Naive thymus-derived CD4-positive, alpha-beta T cell (primary cell): ENCODE measurements at regions not wholly inside any gene's neighbourhood (a gene's known extent, or its start where the extent isn't known, plus 50 kb on each side); places are given as distances from the start of the nearest gene placed in this dataset.
"Not testable (repeated sequence)": the region's sequence is repeated elsewhere in the genome, so short reads cannot be mapped to it uniquely, and the experiment has no call there.

ENCODE experiments used
- ATAC-seq: fragments of 150-1000 bp; cut with Tn5 transposase; 2 replicates; pipeline ENCODE4 v1.10.0; 2021; ENCODE audit warnings: mild to moderate bottlenecking, moderate library complexity
- CTCF ChIA-PET: fragments of 350-600 bp; sonication (Branson Sonifier 250); formaldehyde crosslinking; loops from one replicate; lab custom pipeline; 2021; ENCODE audit warnings: antibody characterized with exemption; lab: Charles Lee
- POLR2A ChIA-PET: fragments of 350-600 bp; sonication (Branson Sonifier 250); formaldehyde crosslinking; loops from one replicate; lab custom pipeline; 2021; ENCODE audit warnings: antibody characterized with exemption, inconsistent platforms; lab: Charles Lee
- DNase-seq, 9 donors: peaks; one replicate each; pipeline versions ENCODE4 v3.0.0 to v3.0.0-alpha.2; 2020 to 2022; ENCODE audit warnings: mixed read lengths in 1 of 9
- H3K27ac ChIP-seq: one replicate; pipeline ENCODE4 v1.7.0; 2013; ENCODE audit warnings: mild to moderate bottlenecking, low read depth, low read length, moderate library complexity
- H3K27me3 ChIP-seq, 2 donors: one replicate each; pipeline ENCODE4 v1.7.0; 2013; ENCODE audit warnings: low read length in 2 of 2, mild to moderate bottlenecking in 2 of 2, moderate library complexity in 2 of 2; ENCODE audit not compliant: control insufficient read depth in 2 of 2, insufficient read depth in 2 of 2
- H3K36me3 ChIP-seq, 3 experiments: 1 replicate in 2 of 3; 2 replicates in 1 of 3; pipeline ENCODE4 v1.7.0; 2013; ENCODE audit warnings: low read length in 3 of 3, mild to moderate bottlenecking in 3 of 3, moderate library complexity in 1 of 3; ENCODE audit not compliant: insufficient read depth in 3 of 3, control insufficient read depth in 2 of 3
- H3K4me1 ChIP-seq, 2 donors: one replicate each; pipeline ENCODE4 v1.7.0; 2013; ENCODE audit warnings: low read length in 2 of 2, mild to moderate bottlenecking in 2 of 2, moderate library complexity in 1 of 2; ENCODE audit not compliant: control insufficient read depth in 2 of 2, insufficient read depth in 2 of 2
- H3K4me3 ChIP-seq: 2 replicates; pipeline ENCODE4 v1.7.0; 2013; ENCODE audit warnings: mild to moderate bottlenecking, low read length
- H3K9me3 ChIP-seq, 3 experiments: 1 replicate in 2 of 3; 2 replicates in 1 of 3; pipeline ENCODE4 v1.7.0; 2013; ENCODE audit warnings: low read length in 3 of 3; ENCODE audit not compliant: control insufficient read depth in 2 of 3
- H3K27ac Mint-ChIP-seq, 9 donors: one replicate each; pipeline ENCODE4 v1.8.0; 2020 to 2022; ENCODE audit warnings: mixed read lengths in 9 of 9, mild to moderate bottlenecking in 8 of 9, moderate library complexity in 5 of 9, inconsistent platforms in 2 of 9
- H3K27me3 Mint-ChIP-seq, 5 donors: one replicate each; pipeline ENCODE4 v1.8.0; 2021 to 2022; ENCODE audit warnings: mixed read lengths in 5 of 5, mild to moderate bottlenecking in 1 of 5
- H3K36me3 Mint-ChIP-seq, 5 donors: one replicate each; pipeline ENCODE4 v1.8.0; 2020 to 2022; ENCODE audit warnings: mixed read lengths in 5 of 5, mild to moderate bottlenecking in 3 of 5, inconsistent platforms in 1 of 5
- H3K4me1 Mint-ChIP-seq, 7 donors: one replicate each; pipeline ENCODE4 v1.8.0; 2020 to 2022; ENCODE audit warnings: mixed read lengths in 7 of 7, mild to moderate bottlenecking in 3 of 7, inconsistent platforms in 1 of 7
- H3K4me3 Mint-ChIP-seq, 10 donors: one replicate each; pipeline ENCODE4 v1.8.0; 2020 to 2022; ENCODE audit warnings: mild to moderate bottlenecking in 10 of 10, mixed read lengths in 10 of 10, moderate library complexity in 6 of 10, inconsistent platforms in 2 of 10
- H3K9me3 Mint-ChIP-seq, 11 donors: one replicate each; pipeline ENCODE4 v1.8.0; 2020 to 2022; ENCODE audit warnings: mixed read lengths in 11 of 11, mild to moderate bottlenecking in 4 of 11, inconsistent platforms in 1 of 11, moderate library complexity in 1 of 11
- intact Hi-C, 2 donors: fragments of 100-400 bp; cut with micrococcal nuclease; formaldehyde crosslinking; loops; one replicate each; pipeline ENCODE4 v1.15.1; 2023

- Histone ChIP-seq H3K9me3 (no peaks in the 10 kb centered on the region), H3K27me3 (no peaks in the 10 kb centered on the region), H3K27ac (no peak overlapping the region), H3K36me3 (no peaks in the 10 kb centered on the region), H3K4me1 (no peaks in the 10 kb centered on the region), H3K4me3 (no peak overlapping the region)
- H3K36me3 Mint-ChIP-seq: no peaks in the 10 kb centered on the region
- H3K9me3 Mint-ChIP-seq: peaks cover 0 to 6% (median 0%) of the 10 kb centered on the region in 11 donors
- CTCF ChIA-PET: no interaction called here
- no peaks in the 10 kb centered on the region for H3K27me3 Mint-ChIP-seq
- no peak overlapping the region for H3K27ac Mint-ChIP-seq
- POLR2A ChIA-PET: no interaction called here
- ATAC-seq (no peak), DNase-seq (no peak)
- no peak overlapping the region for H3K4me3 Mint-ChIP-seq
- intact Hi-C loops: no loop called here
- no peaks in the 10 kb centered on the region for H3K4me1 Mint-ChIP-seq
Observed at GRCh38 chr6:93183531-93183972, 235.8 kb downstream of the EPHA7 start.

- Mint-ChIP-seq H3K4me3 (no peak overlapping the region), H3K4me1 (no peaks in the 10 kb centered on the region), H3K9me3 (peaks cover 0 to 6% (median 0%) of the 10 kb centered on the region in 11 donors), H3K36me3 (no peaks in the 10 kb centered on the region), H3K27me3 (no peaks in the 10 kb centered on the region), H3K27ac (no peak overlapping the region)
- H3K4me1 ChIP-seq: no peaks in the 10 kb centered on the region
- DNase-seq (no peak), ATAC-seq (no peak)
- H3K4me3 ChIP-seq: no peak overlapping the region
- POLR2A ChIA-PET: no interaction called here
- no peaks in the 10 kb centered on the region for H3K36me3 ChIP-seq
- CTCF ChIA-PET: no interaction called here
- no peaks in the 10 kb centered on the region for H3K9me3 ChIP-seq
- no peak overlapping the region for H3K27ac ChIP-seq
- no peaks in the 10 kb centered on the region for H3K27me3 ChIP-seq
- intact Hi-C loops: no loop called here
Observed at GRCh38 chr6:93182938-93183479, 236.3 kb downstream of the EPHA7 start.

- ATAC-seq: no peak
- no peaks in the 10 kb centered on the region for H3K4me1 ChIP-seq
- Mint-ChIP-seq H3K27ac (peak overlapping the region in 1 of 9 donors; percentile 17), H3K4me3 (no peak overlapping the region), H3K4me1 (no peaks in the 10 kb centered on the region), H3K9me3 (peaks cover 0 to 13% (median 0%) of the 10 kb centered on the region in 11 donors), H3K27me3 (no peaks in the 10 kb centered on the region), H3K36me3 (no peaks in the 10 kb centered on the region)
- H3K9me3 ChIP-seq: no peaks in the 10 kb centered on the region
- ChIA-PET CTCF (no interaction called here), POLR2A (no interaction called here)
- H3K4me3 ChIP-seq: no peak overlapping the region
- no peak for DNase-seq
- H3K36me3 ChIP-seq: no peaks in the 10 kb centered on the region
- no peaks in the 10 kb centered on the region for H3K27me3 ChIP-seq
- intact Hi-C loops: no loop called here
- no peak overlapping the region for H3K27ac ChIP-seq
Observed at GRCh38 chr6:93177918-93178317, 241.4 kb downstream of the EPHA7 start.

GRCh38 chr6:93177438-93177837, 241.9 kb downstream of the EPHA7 start:
- Mint-ChIP-seq H3K36me3 (no peaks in the 10 kb centered on the region), H3K4me1 (no peaks in the 10 kb centered on the region), H3K27me3 (no peaks in the 10 kb centered on the region), H3K27ac (no peak overlapping the region), H3K9me3 (peaks cover 0 to 13% (median 0%) of the 10 kb centered on the region in 11 donors), H3K4me3 (no peak overlapping the region)
- ATAC-seq (no peak), DNase-seq (no peak)
- no peaks in the 10 kb centered on the region for H3K9me3 ChIP-seq
- CTCF ChIA-PET: no interaction called here
- intact Hi-C loops: no loop called here
- no peaks in the 10 kb centered on the region for H3K36me3 ChIP-seq
- no peaks in the 10 kb centered on the region for H3K4me1 ChIP-seq
- no peak overlapping the region for H3K4me3 ChIP-seq
- POLR2A ChIA-PET: interaction anchor here (0.7 kb wide), 1 partner anchor 411 kb away, joined by 3 read pairs; no protein-coding TSS in a partner anchor
- H3K27me3 ChIP-seq: no peaks in the 10 kb centered on the region
- no peak overlapping the region for H3K27ac ChIP-seq

- Histone ChIP-seq H3K36me3 (no peaks in the 10 kb centered on the region), H3K4me1 (no peaks in the 10 kb centered on the region), H3K4me3 (no peak overlapping the region), H3K27ac (no peak overlapping the region), H3K27me3 (no peaks in the 10 kb centered on the region), H3K9me3 (no peaks in the 10 kb centered on the region)
- no peak overlapping the region for H3K27ac Mint-ChIP-seq
- H3K4me3 Mint-ChIP-seq: no peak overlapping the region
- H3K4me1 Mint-ChIP-seq: no peaks in the 10 kb centered on the region
- no peaks in the 10 kb centered on the region for H3K27me3 Mint-ChIP-seq
- ChIA-PET CTCF (no interaction called here), POLR2A (no interaction called here)
- DNase-seq (no peak), ATAC-seq (no peak)
- peaks cover 0 to 17% (median 2%) of the 10 kb centered on the region in 11 donors for H3K9me3 Mint-ChIP-seq
- intact Hi-C loops: no loop called here
- no peaks in the 10 kb centered on the region for H3K36me3 Mint-ChIP-seq
Observed at GRCh38 chr6:93176070-93176469, 243.3 kb downstream of the EPHA7 start.

- not testable (repeated sequence) for H3K9me3 ChIP-seq, ATAC-seq, DNase-seq
Observed at GRCh38 chr6:93173573-93173972, 245.8 kb downstream of the EPHA7 start.

GRCh38 chr6:93165850-93166430, 253.4 kb downstream of the EPHA7 start:
- H3K4me3 ChIP-seq: no peak overlapping the region
- ChIA-PET CTCF (no interaction called here), POLR2A (no interaction called here)
- H3K27me3 ChIP-seq: no peaks in the 10 kb centered on the region
- H3K4me1 Mint-ChIP-seq: no peaks in the 10 kb centered on the region
- no peaks in the 10 kb centered on the region for H3K9me3 ChIP-seq
- H3K27me3 Mint-ChIP-seq: no peaks in the 10 kb centered on the region
- ATAC-seq (no peak), DNase-seq (no peak)
- H3K4me3 Mint-ChIP-seq: no peak overlapping the region
- H3K36me3 Mint-ChIP-seq: no peaks in the 10 kb centered on the region
- H3K36me3 ChIP-seq: no peaks in the 10 kb centered on the region
- H3K9me3 Mint-ChIP-seq: peaks cover 0 to 12% (median 0%) of the 10 kb centered on the region in 11 donors
- no peaks in the 10 kb centered on the region for H3K4me1 ChIP-seq
- intact Hi-C loops: no loop called here
- H3K27ac Mint-ChIP-seq: no peak overlapping the region
- H3K27ac ChIP-seq: no peak overlapping the region

More at GRCh38 chr6:93173573-93173972, 245.8 kb downstream of the EPHA7 start:
- POLR2A ChIA-PET, H3K27ac Mint-ChIP-seq, H3K4me3 ChIP-seq, CTCF ChIA-PET, H3K4me1 ChIP-seq, H3K27me3 ChIP-seq, H3K27me3 Mint-ChIP-seq, H3K36me3 Mint-ChIP-seq, H3K36me3 ChIP-seq, H3K4me1 Mint-ChIP-seq, H3K4me3 Mint-ChIP-seq, intact Hi-C loops, H3K27ac ChIP-seq: not testable (repeated sequence)
- peaks cover 0 to 13% (median 2%) of the 10 kb centered on the region in 11 donors for H3K9me3 Mint-ChIP-seq
